ENCODE measurements at regions not wholly inside any gene's neighbourhood (a gene's known extent, or its start where the extent isn't known, plus 50 kb on each side); places are given as distances from the start of the nearest gene placed in this dataset.

- Histone ChIP-seq H3K9ac (no peak overlapping the region), H3K27ac (no peak overlapping the region), H3K79me2 (no peaks in the 10 kb centered on the region), H3K4me1 (no peaks in the 10 kb centered on the region), H2AFZ (no peak overlapping the region), H3K4me2 (ENCODE audit: low read length) (no peak overlapping the region), H3K27me3 (ENCODE audit: control insufficient read depth, insufficient read depth, low read length) (no peaks in the 10 kb centered on the region), H3K36me3 (ENCODE audit: control insufficient read depth, insufficient read depth, low read length) (no peaks in the 10 kb centered on the region), H3K4me3 (ENCODE audit: low read depth, low read length) (no peak overlapping the region), H3K9me3 (ENCODE audit: control insufficient read depth, low read length) (no peaks in the 10 kb centered on the region)
- TF ChIP-seq CTCF (IDR thresholded peaks at IDR 0.05): no peak
These were observed 110.5 kb downstream of the KDR start for GRCh38 chr4:55014876-55015275.

- H3K79me2 ChIP-seq: no peaks in the 10 kb centered on the region
- H2AFZ ChIP-seq: no peak overlapping the region
- no peak overlapping the region for H3K9ac ChIP-seq
- H3K4me1 ChIP-seq: no peaks in the 10 kb centered on the region
- no peak overlapping the region for H3K4me2 ChIP-seq (ENCODE audit: low read length)
- no peaks in the 10 kb centered on the region for H3K9me3 ChIP-seq (ENCODE audit: control insufficient read depth, low read length)
- H3K27me3 ChIP-seq (ENCODE audit: control insufficient read depth, insufficient read depth, low read length): no peaks in the 10 kb centered on the region
- H3K36me3 ChIP-seq (ENCODE audit: control insufficient read depth, insufficient read depth, low read length): no peaks in the 10 kb centered on the region
- no peak for TF ChIP-seq CTCF (IDR thresholded peaks at IDR 0.05)
- no peak overlapping the region for H3K4me3 ChIP-seq (ENCODE audit: low read depth, low read length)
- no peak overlapping the region for H3K27ac ChIP-seq
These were observed 111.9 kb downstream of the KDR start for GRCh38 chr4:55013431-55013955.

- H3K4me2 ChIP-seq (ENCODE audit: low read length): no peak overlapping the region
- H3K27me3 ChIP-seq (ENCODE audit: control insufficient read depth, insufficient read depth, low read length): no peaks in the 10 kb centered on the region
- H3K9ac ChIP-seq: no peak overlapping the region
- H3K79me2 ChIP-seq: no peaks in the 10 kb centered on the region
- no peaks in the 10 kb centered on the region for H3K9me3 ChIP-seq (ENCODE audit: control insufficient read depth, low read length)
- no peak overlapping the region for H3K4me3 ChIP-seq (ENCODE audit: low read depth, low read length)
- H3K4me1 ChIP-seq: no peaks in the 10 kb centered on the region
- TF ChIP-seq CTCF (IDR thresholded peaks at IDR 0.05): no peak
- no peaks in the 10 kb centered on the region for H3K36me3 ChIP-seq (ENCODE audit: control insufficient read depth, insufficient read depth, low read length)
- no peak overlapping the region for H3K27ac ChIP-seq
- no peak overlapping the region for H2AFZ ChIP-seq
These were observed 112.8 kb downstream of the KDR start for GRCh38 chr4:55012363-55013230.

GRCh38 chr4:55011761-55012160 lies 113.6 kb downstream of the KDR start:
- Histone ChIP-seq H3K4me2 (ENCODE audit: low read length) (no peak overlapping the region), H3K9ac (no peak overlapping the region), H3K4me1 (no peaks in the 10 kb centered on the region), H3K27me3 (ENCODE audit: control insufficient read depth, insufficient read depth, low read length) (no peaks in the 10 kb centered on the region), H3K4me3 (ENCODE audit: low read depth, low read length) (no peak overlapping the region), H2AFZ (no peak overlapping the region), H3K27ac (no peak overlapping the region), H3K79me2 (no peaks in the 10 kb centered on the region), H3K9me3 (ENCODE audit: control insufficient read depth, low read length) (no peaks in the 10 kb centered on the region), H3K36me3 (ENCODE audit: control insufficient read depth, insufficient read depth, low read length) (no peaks in the 10 kb centered on the region)
- TF ChIP-seq CTCF (IDR thresholded peaks at IDR 0.05): no peak

GRCh38 chr4:55010550-55010949 lies 114.8 kb downstream of the KDR start:
- Histone ChIP-seq H2AFZ (no peak overlapping the region), H3K4me1 (no peaks in the 10 kb centered on the region), H3K36me3 (ENCODE audit: control insufficient read depth, insufficient read depth, low read length) (no peaks in the 10 kb centered on the region), H3K79me2 (no peaks in the 10 kb centered on the region), H3K4me3 (ENCODE audit: low read depth, low read length) (no peak overlapping the region), H3K9ac (no peak overlapping the region), H3K27me3 (ENCODE audit: control insufficient read depth, insufficient read depth, low read length) (no peaks in the 10 kb centered on the region), H3K9me3 (ENCODE audit: control insufficient read depth, low read length) (no peaks in the 10 kb centered on the region), H3K27ac (no peak overlapping the region), H3K4me2 (ENCODE audit: low read length) (no peak overlapping the region)
- TF ChIP-seq CTCF (IDR thresholded peaks at IDR 0.05): no peak

Measured in parathyroid adenoma (tissue), 2 donors.